PC-3 (cell line): ENCODE measurements at regions not wholly inside any gene's neighbourhood (a gene's known extent, or its start where the extent isn't known, plus 50 kb on each side); places are given as distances from the start of the nearest gene placed in this dataset.
A peak's percentile ranks its signal among the peaks of the same experiment; 100 is the strongest.

Experiments used
- ATAC-seq: fragments of 200-7000 bp; cut with Tn5 transposase; 2 replicates; pipeline ENCODE4 v1.9.1; 2020; ENCODE audit warnings: mild to moderate bottlenecking, moderate library complexity
- BruUV-seq: library from RNA; stranded (reverse); fragments of 400-500 nt; replicated peaks from 2 replicates; lab custom pipeline; 2021; lab: Mats Ljungman, UMichigan
- CTCF ChIA-PET: fragments of 300-600 bp; sonication (Branson Sonifier 250); formaldehyde crosslinking; loops from one replicate; lab custom pipeline; 2022; ENCODE audit warnings: antibody characterized with exemption; lab: Charles Lee
- POLR2A ChIA-PET: fragments of 300-600 bp; sonication (Branson Sonifier 250); formaldehyde crosslinking; loops from one replicate; lab custom pipeline; 2022; ENCODE audit warnings: antibody characterized with exemption; ENCODE audit not compliant: unreplicated experiment; lab: Charles Lee
- DNase-seq: peaks from one replicate; pipeline ENCODE4 v3.0.0-alpha.2; 2015
- H2AFZ ChIP-seq: fragments of 300-600 bp; sonication (generic); 2 replicates; pipeline ENCODE4 v1.6.0; 2016; ENCODE audit warnings: antibody characterized with exemption, low read length
- H3F3A ChIP-seq: fragments of 300-600 bp; sonication (generic); one replicate; pipeline ENCODE4 v1.6.0; 2017; ENCODE audit warnings: antibody characterized with exemption, low read length, control low read depth, mild to moderate bottlenecking; ENCODE audit not compliant: unreplicated experiment
- H3K27ac ChIP-seq: fragments of 300-600 bp; sonication (generic); 2 replicates; pipeline ENCODE4 v1.5.1; 2016; ENCODE audit warnings: mild to moderate bottlenecking, low read length
- H3K27me3 ChIP-seq: fragments of 300-600 bp; sonication (generic); 2 replicates; pipeline ENCODE4 v1.6.1; 2016; ENCODE audit warnings: low read length, mixed read lengths
- H3K36me3 ChIP-seq: fragments of 300-600 bp; sonication (generic); 2 replicates; pipeline ENCODE4 v1.6.1; 2016; ENCODE audit warnings: low read depth, mixed run types, low read length, mixed read lengths
- H3K4me1 ChIP-seq: fragments of 300-600 bp; sonication (generic); 2 replicates; pipeline ENCODE4 v1.5.1; 2016; ENCODE audit warnings: low read length; ENCODE audit not compliant: insufficient read depth
- H3K4me2 ChIP-seq: fragments of 300-600 bp; sonication (generic); 2 replicates; pipeline ENCODE4 v1.6.0; 2016; ENCODE audit warnings: low read length
- H3K4me3 ChIP-seq: fragments of 300-600 bp; sonication (generic); 2 replicates; pipeline ENCODE4 v1.5.1; 2016; ENCODE audit warnings: mild to moderate bottlenecking, low read length, mixed read lengths
- H3K79me2 ChIP-seq: fragments of 300-600 bp; sonication (generic); 2 replicates; pipeline ENCODE4 v1.6.1; 2017; ENCODE audit warnings: low read length, mixed read lengths
- H3K9ac ChIP-seq: fragments of 300-600 bp; sonication (generic); 2 replicates; pipeline ENCODE4 v1.6.0; 2016; ENCODE audit warnings: mild to moderate bottlenecking, low read length
- H3K9me2 ChIP-seq: fragments of 300-600 bp; sonication (generic); replicated peaks from 2 replicates; pipeline ENCODE4 v1.6.1; 2016; ENCODE audit warnings: mixed run types, low read length, mixed read lengths
- H3K9me3 ChIP-seq: fragments of 300-600 bp; sonication (generic); 2 replicates; pipeline ENCODE4 v1.6.1; 2016; ENCODE audit warnings: low read length, mixed read lengths
- H4K20me1 ChIP-seq: fragments of 300-600 bp; sonication (generic); 2 replicates; pipeline ENCODE4 v1.6.1; 2016; ENCODE audit warnings: low read length, mixed read lengths
- CTCF ChIP-seq: fragments of 300-600 bp; sonication (generic); conservative IDR thresholded peaks from 2 replicates; pipeline ENCODE4 v1.5.1; 2017; ENCODE audit warnings: antibody characterized with exemption, low read depth, mild to moderate bottlenecking, low read length
- EZH2 ChIP-seq: fragments of 300-600 bp; sonication (generic); IDR thresholded peaks from one replicate; pipeline ENCODE4 v1.6.1; 2017; ENCODE audit warnings: antibody characterized with exemption, mild to moderate bottlenecking, low read length; ENCODE audit not compliant: unreplicated experiment
- EZH2phosphoT487 ChIP-seq: fragments of 300-600 bp; sonication (generic); IDR thresholded peaks from 2 replicates; pipeline ENCODE4 v1.6.1; 2018; ENCODE audit warnings: mild to moderate bottlenecking, antibody characterized with exemption, low read length, borderline replicate concordance
- intact Hi-C: fragments of 100-400 bp; cut with micrococcal nuclease; formaldehyde crosslinking; loops from 2 replicates; pipeline ENCODE4 v1.9.0; 2023

GRCh38 chr1:228884615-228885566, 149.6 kb downstream of the RHOU start:
- Histone ChIP-seq H3K9me3 (no peaks in the 10 kb centered on the region), H3K4me2 (no peak overlapping the region), H3F3A (no peaks in the 10 kb centered on the region), H3K36me3 (no peaks in the 10 kb centered on the region), H3K4me1 (no peaks in the 10 kb centered on the region), H3K27me3 (peaks cover 78% of the 10 kb centered on the region), H3K79me2 (no peaks in the 10 kb centered on the region), H3K27ac (no peak overlapping the region), H3K9me2 (no peaks in the 10 kb centered on the region), H2AFZ (no peak overlapping the region), H3K9ac (no peak overlapping the region), H3K4me3 (no peak overlapping the region), H4K20me1 (no peaks in the 10 kb centered on the region)
- TF ChIP-seq EZH2 (no peak), CTCF (no peak)
- ChIA-PET CTCF (no interaction called here), POLR2A (no interaction called here)
- ATAC-seq: no peak
- BruUV-seq: no TSS peak
- no peak for DNase-seq
- intact Hi-C loops: no loop called here

- Histone ChIP-seq H4K20me1 (no peaks in the 10 kb centered on the region), H3K9ac (no peak overlapping the region), H3K9me2 (no peaks in the 10 kb centered on the region), H3K27ac (no peak overlapping the region), H3K79me2 (no peaks in the 10 kb centered on the region), H3K27me3 (peaks cover 79% of the 10 kb centered on the region), H3F3A (no peaks in the 10 kb centered on the region), H3K4me1 (no peaks in the 10 kb centered on the region), H3K9me3 (no peaks in the 10 kb centered on the region), H2AFZ (no peak overlapping the region), H3K4me2 (no peak overlapping the region), H3K4me3 (no peak overlapping the region), H3K36me3 (no peaks in the 10 kb centered on the region)
- ChIA-PET POLR2A (no interaction called here), CTCF (no interaction called here)
- ATAC-seq (no peak), DNase-seq (no peak)
- intact Hi-C loops: no loop called here
- BruUV-seq: no TSS peak
- TF ChIP-seq CTCF: no peak
- TF ChIP-seq EZH2phosphoT487: no peak
- TF ChIP-seq EZH2: no peak
These were observed 150.6 kb downstream of the RHOU start for GRCh38 chr1:228885845-228886244.

- no TSS peak for BruUV-seq
- Histone ChIP-seq H3F3A (no peaks in the 10 kb centered on the region), H3K4me1 (no peaks in the 10 kb centered on the region), H3K36me3 (no peaks in the 10 kb centered on the region), H4K20me1 (no peaks in the 10 kb centered on the region), H2AFZ (no peak overlapping the region), H3K27ac (no peak overlapping the region), H3K9ac (no peak overlapping the region), H3K9me2 (no peaks in the 10 kb centered on the region), H3K27me3 (peaks cover 77% of the 10 kb centered on the region), H3K4me3 (no peak overlapping the region), H3K4me2 (no peak overlapping the region), H3K79me2 (no peaks in the 10 kb centered on the region), H3K9me3 (no peaks in the 10 kb centered on the region)
- DNase-seq (no peak), ATAC-seq (no peak)
- intact Hi-C loops: no loop called here
- TF ChIP-seq CTCF (no peak), EZH2 (peak; percentile 41)
- CTCF ChIA-PET: no interaction called here
- POLR2A ChIA-PET: no interaction called here
These were observed 151.8 kb downstream of the RHOU start for GRCh38 chr1:228887101-228887500.
